ENCODE measurements at regions not wholly inside any gene's neighbourhood (a gene's known extent, or its start where the extent isn't known, plus 50 kb on each side); places are given as distances from the start of the nearest gene placed in this dataset.

- no peak overlapping the region for H3K27ac ChIP-seq
- no peak for TF ChIP-seq CTCF (conservative IDR thresholded peaks at IDR 0.05)
These were observed 203.7 kb downstream of the RMST start for GRCh38 chr12:97666263-97666662.

GRCh38 chr12:97672870-97673269 is 210.3 kb downstream of the RMST start:
- no peak for TF ChIP-seq CTCF (conservative IDR thresholded peaks at IDR 0.05)
- H3K27ac ChIP-seq: no peak overlapping the region

- no peak for TF ChIP-seq CTCF (conservative IDR thresholded peaks at IDR 0.05)
- H3K27ac ChIP-seq: no peak overlapping the region
These were observed 218.1 kb downstream of the RMST start for GRCh38 chr12:97680751-97681150.

- no peak for TF ChIP-seq CTCF (conservative IDR thresholded peaks at IDR 0.05)
- no peak overlapping the region for H3K27ac ChIP-seq
These were observed 219.3 kb downstream of the RMST start for GRCh38 chr12:97681612-97682504.

- no peak for TF ChIP-seq CTCF (conservative IDR thresholded peaks at IDR 0.05)
- H3K27ac ChIP-seq: no peak overlapping the region
These were observed 222.8 kb downstream of the RMST start for GRCh38 chr12:97685360-97685759.

GRCh38 chr12:97701901-97702300 is 239.3 kb downstream of the RMST start:
- TF ChIP-seq CTCF (conservative IDR thresholded peaks at IDR 0.05): no peak
- no peak overlapping the region for H3K27ac ChIP-seq

GRCh38 chr12:97711392-97711791 is 248.8 kb downstream of the RMST start:
- H3K27ac ChIP-seq: no peak overlapping the region
- TF ChIP-seq CTCF (conservative IDR thresholded peaks at IDR 0.05): no peak
